Aorta (tissue), 5 donors: ENCODE measurements at regions not wholly inside any gene's neighbourhood (a gene's known extent, or its start where the extent isn't known, plus 50 kb on each side); places are given as distances from the start of the nearest gene placed in this dataset.

ENCODE experiments used
- ATAC-seq: fragments of 200-7000 bp; cut with Tn5 transposase; one replicate; pipeline ENCODE4 v1.9.1; 2022; ENCODE audit warnings: moderate library complexity; ENCODE audit not compliant: low FRiP score
- DNase-seq, 2 donors: peaks; one replicate each; pipeline ENCODE4 v3.0.0-alpha.2; 2020
- H3K27ac ChIP-seq, 2 donors: one replicate each; pipeline ENCODE4 v1.5.1; 2013; ENCODE audit warnings: low read length in 2 of 2, mild to moderate bottlenecking in 2 of 2, moderate library complexity in 2 of 2, control low read depth in 1 of 2, inconsistent platforms in 1 of 2, low read depth in 1 of 2
- H3K27me3 ChIP-seq, 2 donors: one replicate each; pipeline ENCODE4 v1.6.1; 2013; ENCODE audit warnings: control low read depth in 1 of 2, low read length in 1 of 2, mild to moderate bottlenecking in 1 of 2, moderate library complexity in 1 of 2; ENCODE audit not compliant: insufficient read depth in 2 of 2, control insufficient read depth in 1 of 2
- H3K36me3 ChIP-seq, 2 donors: one replicate each; pipeline ENCODE4 v1.6.1; 2013; ENCODE audit warnings: control low read depth in 1 of 2, low read length in 1 of 2, mild to moderate bottlenecking in 1 of 2; ENCODE audit not compliant: insufficient read depth in 2 of 2, control insufficient read depth in 1 of 2
- H3K4me1 ChIP-seq, 2 donors: one replicate each; pipeline ENCODE4 v1.6.1; 2013; ENCODE audit warnings: low read length in 2 of 2, control low read depth in 1 of 2, mild to moderate bottlenecking in 1 of 2, moderate library complexity in 1 of 2; ENCODE audit not compliant: insufficient read depth in 2 of 2, control insufficient read depth in 1 of 2
- H3K4me3 ChIP-seq, 2 donors: one replicate each; pipeline ENCODE4 v1.5.1; 2013; ENCODE audit warnings: low read length in 2 of 2, control low read depth in 1 of 2, mild to moderate bottlenecking in 1 of 2
- H3K9me3 ChIP-seq: one replicate; pipeline ENCODE4 v1.6.1; 2013; ENCODE audit warnings: mild to moderate bottlenecking, low read length; ENCODE audit not compliant: control insufficient read depth
- WGBS, 2 donors: extraction: QIAGEN DNeasy Blood & Tissue Kit; methylation state at CpG; one replicate each; pipeline ENCODE4 v1.1.7; 2013; 5-methylcytosine and 5-hydroxymethylcytosine counted together
- intact Hi-C, 2 donors: fragments of 100-400 bp; cut with DNase I; formaldehyde crosslinking; loops; one replicate each; pipeline versions ENCODE4 v1.14.2 to v1.15.0; 2022
- donor health status: healthy with polysubstance abuse.
- donor health status: Bipolar disorder and iron deficiency.
- donor health status: DM: no; HTN: no; CAD: no.
- donor health status: DM: no; HTN: no; CAD: no.
- donor health status: DM: yes; HTN: yes; CAD: no.

- Histone ChIP-seq H3K4me1 (no peaks in the 10 kb centered on the region), H3K4me3 (no peak overlapping the region), H3K9me3 (no peaks in the 10 kb centered on the region), H3K27me3 (no peaks in the 10 kb centered on the region), H3K27ac (no peak overlapping the region), H3K36me3 (no peaks in the 10 kb centered on the region)
- DNase-seq (no peak), ATAC-seq (peak; percentile 83)
- intact Hi-C loops, result loop anchor here (5.0 kb wide), 2 partner anchors 218 to 297 kb away; no protein-coding TSS in a partner anchor
- 15 to 16% methylated on average over 5 of the region's 5 CpGs for WGBS, 2 donors
Measured at GRCh38 chr13:23020246-23020843, 160.4 kb upstream of the SGCG start.

GRCh38 chr13:23021906-23022305, 158.9 kb upstream of the SGCG start:
- DNase-seq (no peak), ATAC-seq (no peak)
- no peaks in the 10 kb centered on the region for H3K27me3 ChIP-seq
- 89 to 94% methylated on average over 5 of the region's 5 CpGs for WGBS, 2 donors
- no peaks in the 10 kb centered on the region for H3K4me1 ChIP-seq
- H3K36me3 ChIP-seq, result no peaks in the 10 kb centered on the region
- no peak overlapping the region for H3K4me3 ChIP-seq
- intact Hi-C loops, result loop anchor here (5.0 kb wide), 2 partner anchors 220 to 295 kb away; no protein-coding TSS in a partner anchor
- H3K9me3 ChIP-seq, result no peaks in the 10 kb centered on the region
- no peak overlapping the region for H3K27ac ChIP-seq

- intact Hi-C loops, result loop anchor here (5.0 kb wide), 2 partner anchors 220 to 295 kb away; no protein-coding TSS in a partner anchor
Measured at GRCh38 chr13:23022704-23023103, 158.1 kb upstream of the SGCG start.

GRCh38 chr13:23025864-23026608, 154.7 kb upstream of the SGCG start:
- Histone ChIP-seq H3K4me3 (no peak overlapping the region), H3K27me3 (no peaks in the 10 kb centered on the region), H3K4me1 (no peaks in the 10 kb centered on the region), H3K36me3 (no peaks in the 10 kb centered on the region), H3K9me3 (no peaks in the 10 kb centered on the region), H3K27ac (no peak overlapping the region)
- intact Hi-C loops, result no loop called here
- 69 to 71% methylated on average over 5 of the region's 5 CpGs for WGBS, 2 donors
- no peak for DNase-seq
- no peak for ATAC-seq

More at GRCh38 chr13:23022704-23023103, 158.1 kb upstream of the SGCG start:
- H3K36me3 ChIP-seq, result no peaks in the 10 kb centered on the region
- no peak overlapping the region for H3K4me3 ChIP-seq
- H3K9me3 ChIP-seq, result no peaks in the 10 kb centered on the region
- 90 to 94% methylated on average over 7 of the region's 7 CpGs for WGBS, 2 donors
- ATAC-seq (no peak), DNase-seq (no peak)
- no peaks in the 10 kb centered on the region for H3K4me1 ChIP-seq
- H3K27me3 ChIP-seq, result no peaks in the 10 kb centered on the region
- no peak overlapping the region for H3K27ac ChIP-seq

GRCh38 chr13:23039266-23039935, 141.4 kb upstream of the SGCG start:
- Histone ChIP-seq H3K4me1 (no peaks in the 10 kb centered on the region), H3K4me3 (no peak overlapping the region), H3K27me3 (no peaks in the 10 kb centered on the region), H3K27ac (no peak overlapping the region), H3K9me3 (no peaks in the 10 kb centered on the region), H3K36me3 (no peaks in the 10 kb centered on the region)
- ATAC-seq (no peak), DNase-seq (no peak)
- intact Hi-C loops, result no loop called here
- WGBS, 2 donors, result 35 to 36% methylated on average over 3 of the region's 3 CpGs

GRCh38 chr13:23042181-23042580, 138.6 kb upstream of the SGCG start:
- H3K4me3 ChIP-seq, result no peak overlapping the region
- WGBS, 2 donors, result 87 to 91% methylated on average over 2 of the region's 2 CpGs
- intact Hi-C loops, result no loop called here
- H3K4me1 ChIP-seq, result no peaks in the 10 kb centered on the region
- no peaks in the 10 kb centered on the region for H3K9me3 ChIP-seq
- ATAC-seq, result no peak
- H3K36me3 ChIP-seq, result no peaks in the 10 kb centered on the region
- no peak overlapping the region for H3K27ac ChIP-seq
- no peaks in the 10 kb centered on the region for H3K27me3 ChIP-seq
- DNase-seq, result no peak

GRCh38 chr13:23044906-23045305, 135.9 kb upstream of the SGCG start:
- no peak overlapping the region for H3K27ac ChIP-seq
- no peaks in the 10 kb centered on the region for H3K9me3 ChIP-seq
- H3K4me1 ChIP-seq, result no peaks in the 10 kb centered on the region
- intact Hi-C loops, result no loop called here
- H3K36me3 ChIP-seq, result no peaks in the 10 kb centered on the region
- DNase-seq (no peak), ATAC-seq (no peak)
- no peaks in the 10 kb centered on the region for H3K27me3 ChIP-seq
- WGBS, 2 donors, result 92 to 94% methylated on average over 1 of the region's 1 CpG
- H3K4me3 ChIP-seq, result no peak overlapping the region

GRCh38 chr13:23050126-23050525, 130.7 kb upstream of the SGCG start:
- Histone ChIP-seq H3K9me3 (no peaks in the 10 kb centered on the region), H3K4me3 (no peak overlapping the region), H3K36me3 (no peaks in the 10 kb centered on the region), H3K4me1 (no peaks in the 10 kb centered on the region), H3K27ac (no peak overlapping the region), H3K27me3 (no peaks in the 10 kb centered on the region)
- no peak for ATAC-seq
- intact Hi-C loops, result no loop called here
- WGBS, 2 donors, result 92 to 97% methylated on average over 3 of the region's 3 CpGs
- no peak for DNase-seq
